GM23338 (cell line): ENCODE measurements at regions not wholly inside any gene's neighbourhood (a gene's known extent, or its start where the extent isn't known, plus 50 kb on each side); places are given as distances from the start of the nearest gene placed in this dataset.

Source experiments
- ATAC-seq: fragments of 200-7000 bp; cut with Tn5 transposase; 3 replicates; pipeline ENCODE4 v1.9.1; 2020
- DNase-seq: peaks from one replicate; pipeline ENCODE4 v3.0.0-alpha.2; 2015; ENCODE audit warnings: low spot score
- H2AFZ ChIP-seq: fragments of 200-600 bp; sonication (generic); 2 replicates; pipeline ENCODE4 v1.8.0; 2016; ENCODE audit warnings: antibody characterized with exemption, mild to moderate bottlenecking, moderate library complexity
- H3F3A ChIP-seq: fragments of 200-600 bp; sonication (generic); replicated peaks from 2 replicates; pipeline ENCODE4 v1.8.0; 2017; ENCODE audit warnings: antibody characterized with exemption, mixed run types, low read depth
- H3K27ac ChIP-seq: fragments of 200-600 bp; sonication (generic); 2 replicates; pipeline ENCODE4 v1.6.1; 2016; ENCODE audit warnings: low read depth
- H3K27me3 ChIP-seq: fragments of 200-600 bp; sonication (generic); 2 replicates; pipeline ENCODE4 v1.8.0; 2016; ENCODE audit warnings: mild to moderate bottlenecking, mixed run types, moderate library complexity; ENCODE audit not compliant: insufficient read depth
- H3K36me3 ChIP-seq: fragments of 200-600 bp; sonication (generic); 2 replicates; pipeline ENCODE4 v1.8.0; 2016; ENCODE audit warnings: mild to moderate bottlenecking; ENCODE audit not compliant: insufficient read depth
- H3K4me1 ChIP-seq: fragments of 200-600 bp; sonication (generic); 2 replicates; pipeline ENCODE4 v1.8.0; 2016; ENCODE audit warnings: mild to moderate bottlenecking, moderate library complexity; ENCODE audit not compliant: insufficient read depth
- H3K4me2 ChIP-seq: fragments of 200-600 bp; sonication (generic); 2 replicates; pipeline ENCODE4 v1.7.1; 2017; ENCODE audit warnings: mixed run types
- H3K4me3 ChIP-seq: fragments of 200-600 bp; sonication (generic); 2 replicates; pipeline ENCODE4 v1.6.1; 2016; ENCODE audit warnings: mixed run types
- H3K79me2 ChIP-seq: fragments of 200-600 bp; sonication (generic); replicated peaks from 2 replicates; pipeline ENCODE4 v1.8.0; 2017; ENCODE audit warnings: mild to moderate bottlenecking; ENCODE audit not compliant: insufficient read depth
- H3K9me2 ChIP-seq: fragments of 200-600 bp; sonication (generic); 2 replicates; pipeline ENCODE4 v1.8.0; 2017; ENCODE audit not compliant: insufficient read depth
- H4K20me1 ChIP-seq: fragments of 200-600 bp; sonication (generic); replicated peaks from 2 replicates; pipeline ENCODE4 v1.8.0; 2017; ENCODE audit warnings: mild to moderate bottlenecking; ENCODE audit not compliant: insufficient read depth
- H3K27ac Mint-ChIP-seq: 2 replicates; pipeline ENCODE4 v1.8.0; 2020; ENCODE audit warnings: inconsistent platforms, mild to moderate bottlenecking, moderate library complexity, mixed read lengths
- H3K27me3 Mint-ChIP-seq: 3 replicates; pipeline ENCODE4 v1.8.0; 2022; ENCODE audit warnings: low read depth, mild to moderate bottlenecking, moderate library complexity, mixed read lengths, inconsistent platforms; ENCODE audit not compliant: insufficient read depth, poor library complexity
- H3K36me3 Mint-ChIP-seq: 3 replicates; pipeline ENCODE4 v1.8.0; 2021; ENCODE audit warnings: low read depth, mild to moderate bottlenecking, inconsistent platforms, moderate library complexity, mixed read lengths
- H3K4me1 Mint-ChIP-seq: 3 replicates; pipeline ENCODE4 v1.8.0; 2020; ENCODE audit warnings: mild to moderate bottlenecking, inconsistent platforms, mixed read lengths
- H3K4me3 Mint-ChIP-seq: 3 replicates; pipeline ENCODE4 v1.8.0; 2021; ENCODE audit warnings: moderate library complexity, mild to moderate bottlenecking, inconsistent platforms, mixed read lengths
- H3K9me3 Mint-ChIP-seq: 3 replicates; pipeline ENCODE4 v1.8.0; 2020; ENCODE audit warnings: moderate library complexity, mild to moderate bottlenecking, inconsistent platforms, mixed read lengths
- EZH2 ChIP-seq: fragments of 200-600 bp; sonication (generic); IDR thresholded peaks from one replicate; pipeline ENCODE4 v1.8.0; 2017; ENCODE audit warnings: antibody characterized with exemption, mild to moderate bottlenecking, low read depth; ENCODE audit not compliant: unreplicated experiment
- NANOG ChIP-seq: IDR thresholded peaks from 2 replicates; pipeline ENCODE4 v1.6.1; 2016; ENCODE audit warnings: antibody characterized with exemption, borderline replicate concordance
- POLR2AphosphoS5 ChIP-seq: IDR thresholded peaks from 2 replicates; pipeline ENCODE4 v1.6.1; 2016; ENCODE audit warnings: antibody characterized with exemption, low read depth
- STAT1 ChIP-seq: IDR thresholded peaks from one replicate; pipeline ENCODE4 v1.6.1; 2016; ENCODE audit warnings: antibody characterized with exemption; ENCODE audit not compliant: unreplicated experiment
- ZNF114 ChIP-seq: fragments of 250-450 bp; sonication (Bioruptor Pico); IDR thresholded peaks from 2 replicates; pipeline ENCODE4 v1.5.0; 2020; ENCODE audit warnings: mild to moderate bottlenecking, moderate library complexity
- ZNF331 ChIP-seq: fragments of 250-450 bp; sonication (Bioruptor Pico); IDR thresholded peaks from 2 replicates; pipeline ENCODE4 v1.5.0; 2020; ENCODE audit warnings: low read depth, mild to moderate bottlenecking, moderate library complexity
- TF ChIP-seq, protein P1 (sequence below): fragments of 250-450 bp; sonication (Bioruptor Pico); IDR thresholded peaks from 2 replicates; pipeline ENCODE4 v1.5.0; 2020; ENCODE audit warnings: mild to moderate bottlenecking, moderate library complexity
- TF ChIP-seq, protein P2 (sequence below), 2 experiments: fragments of 200-600 bp in 1 of 2; sonication (generic) in 1 of 2; conservative IDR thresholded peaks; 2 replicates each; pipeline versions ENCODE4 v1.5.1 to v1.6.1; 2016 to 2017; ENCODE audit warnings: antibody characterized with exemption in 2 of 2, low read depth in 2 of 2, mild to moderate bottlenecking in 2 of 2, moderate library complexity in 1 of 2

DNA sequence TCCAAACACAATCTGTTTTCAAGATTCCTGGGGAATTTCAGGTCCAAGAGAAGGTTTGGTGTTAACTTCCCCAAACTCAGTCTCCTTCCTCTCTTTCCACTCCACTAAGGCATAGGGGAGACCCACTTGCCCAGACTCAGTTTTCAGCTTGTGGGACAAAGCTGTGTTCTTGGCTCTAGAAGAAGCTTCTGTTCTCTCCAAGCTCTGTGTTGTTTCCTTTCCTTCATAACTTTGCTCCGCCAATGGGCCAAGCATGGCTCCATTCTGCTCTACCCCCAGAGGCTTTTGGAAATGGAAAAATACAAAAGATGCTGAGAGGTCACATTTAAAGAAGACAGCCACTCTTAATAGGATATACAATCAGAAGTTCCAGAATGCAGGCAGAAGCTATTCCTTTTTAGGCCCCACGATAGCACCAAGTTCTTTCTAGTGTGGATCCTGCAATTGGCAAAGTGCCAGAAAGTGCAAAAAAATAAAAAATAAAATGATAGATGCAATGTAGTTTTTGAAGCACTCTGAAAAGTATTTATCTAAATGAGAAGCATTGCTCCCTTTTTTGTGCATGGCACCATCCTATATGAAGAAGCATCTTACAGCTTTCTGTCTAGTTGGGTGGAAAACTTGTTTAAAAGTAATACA lies 510.1 kb downstream of the TXNL1 start (continued):
- TF ChIP-seq, protein P1, sequence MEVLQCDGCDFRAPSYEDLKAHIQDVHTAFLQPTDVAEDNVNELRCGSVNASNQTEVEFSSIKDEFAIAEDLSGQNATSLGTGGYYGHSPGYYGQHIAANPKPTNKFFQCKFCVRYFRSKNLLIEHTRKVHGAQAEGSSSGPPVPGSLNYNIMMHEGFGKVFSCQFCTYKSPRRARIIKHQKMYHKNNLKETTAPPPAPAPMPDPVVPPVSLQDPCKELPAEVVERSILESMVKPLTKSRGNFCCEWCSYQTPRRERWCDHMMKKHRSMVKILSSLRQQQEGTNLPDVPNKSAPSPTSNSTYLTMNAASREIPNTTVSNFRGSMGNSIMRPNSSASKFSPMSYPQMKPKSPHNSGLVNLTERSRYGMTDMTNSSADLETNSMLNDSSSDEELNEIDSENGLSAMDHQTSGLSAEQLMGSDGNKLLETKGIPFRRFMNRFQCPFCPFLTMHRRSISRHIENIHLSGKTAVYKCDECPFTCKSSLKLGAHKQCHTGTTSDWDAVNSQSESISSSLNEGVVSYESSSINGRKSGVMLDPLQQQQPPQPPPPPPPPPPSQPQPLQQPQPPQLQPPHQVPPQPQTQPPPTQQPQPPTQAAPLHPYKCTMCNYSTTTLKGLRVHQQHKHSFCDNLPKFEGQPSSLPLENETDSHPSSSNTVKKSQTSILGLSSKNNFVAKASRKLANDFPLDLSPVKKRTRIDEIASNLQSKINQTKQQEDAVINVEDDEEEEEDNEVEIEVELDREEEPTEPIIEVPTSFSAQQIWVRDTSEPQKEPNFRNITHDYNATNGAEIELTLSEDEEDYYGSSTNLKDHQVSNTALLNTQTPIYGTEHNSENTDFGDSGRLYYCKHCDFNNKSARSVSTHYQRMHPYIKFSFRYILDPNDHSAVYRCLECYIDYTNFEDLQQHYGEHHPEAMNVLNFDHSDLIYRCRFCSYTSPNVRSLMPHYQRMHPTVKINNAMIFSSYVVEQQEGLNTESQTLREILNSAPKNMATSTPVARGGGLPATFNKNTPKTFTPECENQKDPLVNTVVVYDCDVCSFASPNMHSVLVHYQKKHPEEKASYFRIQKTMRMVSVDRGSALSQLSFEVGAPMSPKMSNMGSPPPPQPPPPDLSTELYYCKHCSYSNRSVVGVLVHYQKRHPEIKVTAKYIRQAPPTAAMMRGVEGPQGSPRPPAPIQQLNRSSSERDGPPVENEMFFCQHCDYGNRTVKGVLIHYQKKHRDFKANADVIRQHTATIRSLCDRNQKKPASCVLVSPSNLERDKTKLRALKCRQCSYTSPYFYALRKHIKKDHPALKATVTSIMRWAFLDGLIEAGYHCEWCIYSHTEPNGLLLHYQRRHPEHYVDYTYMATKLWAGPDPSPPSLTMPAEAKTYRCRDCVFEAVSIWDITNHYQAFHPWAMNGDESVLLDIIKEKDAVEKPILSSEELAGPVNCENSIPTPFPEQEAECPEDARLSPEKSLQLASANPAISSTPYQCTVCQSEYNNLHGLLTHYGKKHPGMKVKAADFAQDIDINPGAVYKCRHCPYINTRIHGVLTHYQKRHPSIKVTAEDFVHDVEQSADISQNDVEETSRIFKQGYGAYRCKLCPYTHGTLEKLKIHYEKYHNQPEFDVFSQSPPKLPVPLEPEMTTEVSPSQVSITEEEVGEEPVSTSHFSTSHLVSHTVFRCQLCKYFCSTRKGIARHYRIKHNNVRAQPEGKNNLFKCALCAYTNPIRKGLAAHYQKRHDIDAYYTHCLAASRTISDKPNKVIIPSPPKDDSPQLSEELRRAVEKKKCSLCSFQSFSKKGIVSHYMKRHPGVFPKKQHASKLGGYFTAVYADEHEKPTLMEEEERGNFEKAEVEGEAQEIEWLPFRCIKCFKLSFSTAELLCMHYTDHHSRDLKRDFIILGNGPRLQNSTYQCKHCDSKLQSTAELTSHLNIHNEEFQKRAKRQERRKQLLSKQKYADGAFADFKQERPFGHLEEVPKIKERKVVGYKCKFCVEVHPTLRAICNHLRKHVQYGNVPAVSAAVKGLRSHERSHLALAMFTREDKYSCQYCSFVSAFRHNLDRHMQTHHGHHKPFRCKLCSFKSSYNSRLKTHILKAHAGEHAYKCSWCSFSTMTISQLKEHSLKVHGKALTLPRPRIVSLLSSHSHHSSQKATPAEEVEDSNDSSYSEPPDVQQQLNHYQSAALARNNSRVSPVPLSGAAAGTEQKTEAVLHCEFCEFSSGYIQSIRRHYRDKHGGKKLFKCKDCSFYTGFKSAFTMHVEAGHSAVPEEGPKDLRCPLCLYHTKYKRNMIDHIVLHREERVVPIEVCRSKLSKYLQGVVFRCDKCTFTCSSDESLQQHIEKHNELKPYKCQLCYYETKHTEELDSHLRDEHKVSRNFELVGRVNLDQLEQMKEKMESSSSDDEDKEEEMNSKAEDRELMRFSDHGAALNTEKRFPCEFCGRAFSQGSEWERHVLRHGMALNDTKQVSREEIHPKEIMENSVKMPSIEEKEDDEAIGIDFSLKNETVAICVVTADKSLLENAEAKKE (CRISPR knock-in tag), result no peak
- TF ChIP-seq ZNF114 (CRISPR knock-in tag), result no peak
- TF ChIP-seq, protein P2, sequence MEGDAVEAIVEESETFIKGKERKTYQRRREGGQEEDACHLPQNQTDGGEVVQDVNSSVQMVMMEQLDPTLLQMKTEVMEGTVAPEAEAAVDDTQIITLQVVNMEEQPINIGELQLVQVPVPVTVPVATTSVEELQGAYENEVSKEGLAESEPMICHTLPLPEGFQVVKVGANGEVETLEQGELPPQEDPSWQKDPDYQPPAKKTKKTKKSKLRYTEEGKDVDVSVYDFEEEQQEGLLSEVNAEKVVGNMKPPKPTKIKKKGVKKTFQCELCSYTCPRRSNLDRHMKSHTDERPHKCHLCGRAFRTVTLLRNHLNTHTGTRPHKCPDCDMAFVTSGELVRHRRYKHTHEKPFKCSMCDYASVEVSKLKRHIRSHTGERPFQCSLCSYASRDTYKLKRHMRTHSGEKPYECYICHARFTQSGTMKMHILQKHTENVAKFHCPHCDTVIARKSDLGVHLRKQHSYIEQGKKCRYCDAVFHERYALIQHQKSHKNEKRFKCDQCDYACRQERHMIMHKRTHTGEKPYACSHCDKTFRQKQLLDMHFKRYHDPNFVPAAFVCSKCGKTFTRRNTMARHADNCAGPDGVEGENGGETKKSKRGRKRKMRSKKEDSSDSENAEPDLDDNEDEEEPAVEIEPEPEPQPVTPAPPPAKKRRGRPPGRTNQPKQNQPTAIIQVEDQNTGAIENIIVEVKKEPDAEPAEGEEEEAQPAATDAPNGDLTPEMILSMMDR (conservative IDR thresholded peaks at IDR 0.05; ENCODE audit: low read depth in 2 of 2), result no peak

DNA sequence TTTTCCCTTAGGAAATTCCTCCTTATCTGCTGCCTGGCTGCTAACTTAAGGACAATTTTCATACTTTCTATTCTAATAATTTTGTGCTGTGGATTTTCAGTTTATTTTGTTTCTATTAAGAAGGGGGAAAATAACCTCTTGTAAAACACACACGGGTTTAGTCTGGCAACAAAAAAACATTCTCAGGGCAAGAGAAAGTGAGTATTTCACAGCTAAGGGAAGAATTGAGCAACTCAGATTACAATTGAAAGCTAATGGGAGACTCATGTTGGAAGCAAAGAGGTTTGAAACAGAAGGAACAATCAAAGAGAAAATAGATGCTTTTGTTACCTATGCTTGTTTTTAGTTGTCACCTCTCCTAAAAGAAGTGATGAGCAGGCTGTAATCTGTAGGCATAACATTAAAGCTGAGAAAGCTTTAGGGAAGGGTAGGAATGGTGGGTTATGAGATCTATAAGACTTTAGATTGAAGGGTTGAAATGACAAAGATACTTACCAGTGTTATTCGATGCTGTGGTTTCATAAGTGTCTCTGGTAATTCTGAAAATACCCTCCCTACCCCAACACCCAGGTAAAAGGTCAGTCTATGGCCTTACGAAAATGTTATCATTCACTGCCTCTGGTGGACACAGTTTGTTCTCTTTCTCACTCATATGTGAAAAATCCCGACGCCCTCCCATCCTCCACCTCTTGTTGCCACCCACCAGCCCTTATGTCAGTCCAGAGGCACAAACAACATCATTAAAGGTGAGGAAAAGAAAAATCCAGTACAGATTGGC lies 510.9 kb downstream of the TXNL1 start:
- ATAC-seq (no peak), DNase-seq (no peak)
- Histone ChIP-seq H3K4me2 (no peak overlapping the region), H3K27ac (no peak overlapping the region), H3K27me3 (no peaks in the 10 kb centered on the region), H2AFZ (peak overlapping the region; percentile 9; the same call in 1 of the 2 replicates), H3K36me3 (no peaks in the 10 kb centered on the region), H3K4me1 (no peaks in the 10 kb centered on the region), H3K79me2 (no peaks in the 10 kb centered on the region), H4K20me1 (no peaks in the 10 kb centered on the region), H3K4me3 (no peak overlapping the region), H3K9me2 (no peaks in the 10 kb centered on the region), H3F3A (no peaks in the 10 kb centered on the region)
- Mint-ChIP-seq H3K9me3 (no peaks in the 10 kb centered on the region), H3K4me1 (no peaks in the 10 kb centered on the region), H3K36me3 (no peaks in the 10 kb centered on the region), H3K27ac (no peak overlapping the region), H3K4me3 (no peak overlapping the region), H3K27me3 (peaks cover 2% of the 10 kb centered on the region)
- TF ChIP-seq ZNF331 (CRISPR knock-in tag), result no peak
- TF ChIP-seq STAT1, result no peak
- TF ChIP-seq EZH2, result no peak
- no peak for TF ChIP-seq POLR2AphosphoS5
- TF ChIP-seq NANOG, result no peak
- TF ChIP-seq ZNF114 (CRISPR knock-in tag), result no peak
